Ramos (cell line): ENCODE measurements at regions not wholly inside any gene's neighbourhood (a gene's known extent, or its start where the extent isn't known, plus 50 kb on each side); places are given as distances from the start of the nearest gene placed in this dataset.
"Not testable (repeated sequence)": the region's sequence is repeated elsewhere in the genome, so short reads cannot be mapped to it uniquely, and the experiment has no call there.

Experiments
- in situ Hi-C: fragments of 300-500 bp; cut with MboI; formaldehyde crosslinking; loops from one replicate; pipeline ENCODE4 v1.14.3; 2022; ENCODE audit warnings: low sequenced_read_pairs; ENCODE audit not compliant: unreplicated experiment

DNA sequence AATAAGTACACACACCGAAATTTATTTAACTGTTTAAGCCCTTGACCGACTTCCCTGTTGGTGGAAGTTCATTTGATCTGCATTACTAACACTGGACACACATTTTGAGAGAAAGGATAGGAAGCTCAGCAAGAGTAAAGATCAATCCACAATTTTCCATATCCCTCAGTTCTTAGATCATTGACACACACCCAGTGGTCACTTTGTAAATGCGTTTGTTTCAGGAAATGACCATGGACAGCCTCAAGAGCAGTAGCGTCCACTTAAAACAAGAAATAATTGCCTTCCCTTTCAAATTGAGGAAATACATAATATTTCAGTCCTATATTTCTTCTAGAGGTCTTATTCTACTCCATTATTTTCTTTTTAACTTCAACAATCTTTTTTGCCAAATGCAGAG lies 511.5 kb upstream of the PTBP2 start:
- in situ Hi-C loops: no loop called here

DNA sequence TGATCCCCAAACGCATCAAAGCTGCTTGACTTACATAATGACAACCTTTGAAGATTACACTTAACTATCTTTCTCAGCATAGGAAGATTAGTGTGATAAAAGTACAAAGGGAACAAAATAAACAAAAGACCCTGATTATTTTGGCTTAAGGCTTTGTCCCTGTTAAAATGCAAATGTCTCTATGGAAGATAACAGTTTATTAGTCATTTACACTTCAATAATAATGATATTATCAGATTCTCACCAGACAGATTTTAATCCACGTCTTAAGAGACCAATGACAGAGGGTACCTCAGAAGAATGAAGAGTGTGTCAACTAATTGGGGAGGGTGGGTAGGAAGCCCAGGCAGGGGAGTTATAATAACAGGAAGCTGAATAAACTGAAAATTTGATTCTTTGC lies 510.4 kb upstream of the PTBP2 start:
- in situ Hi-C loops: no loop called here

DNA sequence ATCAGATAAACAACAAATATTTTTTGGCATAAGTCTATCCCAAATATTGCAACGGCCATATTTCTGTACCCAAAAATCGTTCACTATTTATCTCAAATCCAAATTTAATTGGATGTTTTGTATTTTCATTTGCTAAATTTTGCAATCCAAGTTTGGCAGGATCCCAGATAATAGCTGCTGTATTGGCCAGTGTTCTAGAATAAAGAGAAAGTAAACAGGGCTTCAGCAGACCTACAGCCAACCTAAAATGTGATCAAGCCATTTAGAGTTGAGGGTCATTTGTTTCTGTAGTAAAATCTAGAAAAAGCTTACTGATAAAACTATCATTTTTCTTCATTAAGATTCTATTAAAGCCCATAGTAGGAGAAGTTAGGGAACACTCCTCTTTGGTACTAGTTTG lies 506.6 kb upstream of the PTBP2 start:
- in situ Hi-C loops: no loop called here

DNA sequence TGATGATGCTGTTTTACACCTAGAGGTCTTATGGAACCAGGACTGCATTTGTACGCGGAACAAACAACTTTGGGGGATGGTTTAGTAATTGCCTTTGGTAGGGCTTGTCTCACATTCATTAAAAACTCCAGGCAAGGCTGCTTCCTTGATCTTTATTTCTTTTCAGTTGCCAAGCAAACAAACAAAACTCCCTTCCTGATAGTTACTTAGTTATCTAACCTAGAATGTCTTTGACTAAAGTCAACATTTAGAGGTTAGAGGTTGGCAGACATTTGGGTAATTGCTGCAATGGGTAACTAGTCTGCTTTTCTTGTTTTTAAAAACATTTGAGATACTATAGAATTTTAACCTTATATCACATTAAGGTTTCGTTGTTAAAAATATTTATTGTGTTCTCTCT lies 500.9 kb upstream of the PTBP2 start:
- in situ Hi-C loops: no loop called here

DNA sequence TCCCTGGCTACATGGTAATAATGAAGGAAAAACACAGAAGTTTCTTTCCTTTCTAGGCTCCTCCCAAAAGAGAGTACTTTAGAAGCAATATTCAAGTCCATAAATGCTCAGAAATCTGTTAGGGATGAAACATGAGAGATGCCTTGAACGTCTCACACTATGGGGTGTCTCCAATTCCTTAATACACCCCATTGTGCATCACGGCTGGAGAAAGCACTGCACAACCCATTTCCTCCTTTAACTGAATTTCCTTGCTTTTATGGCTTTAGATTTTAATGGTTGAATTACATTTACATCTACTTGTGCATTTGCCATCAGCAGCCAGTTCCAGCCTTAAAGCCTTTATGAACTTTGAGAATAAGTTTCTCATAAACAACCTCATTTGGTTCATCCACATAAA lies 498.9 kb upstream of the PTBP2 start:
- in situ Hi-C loops: no loop called here

DNA sequence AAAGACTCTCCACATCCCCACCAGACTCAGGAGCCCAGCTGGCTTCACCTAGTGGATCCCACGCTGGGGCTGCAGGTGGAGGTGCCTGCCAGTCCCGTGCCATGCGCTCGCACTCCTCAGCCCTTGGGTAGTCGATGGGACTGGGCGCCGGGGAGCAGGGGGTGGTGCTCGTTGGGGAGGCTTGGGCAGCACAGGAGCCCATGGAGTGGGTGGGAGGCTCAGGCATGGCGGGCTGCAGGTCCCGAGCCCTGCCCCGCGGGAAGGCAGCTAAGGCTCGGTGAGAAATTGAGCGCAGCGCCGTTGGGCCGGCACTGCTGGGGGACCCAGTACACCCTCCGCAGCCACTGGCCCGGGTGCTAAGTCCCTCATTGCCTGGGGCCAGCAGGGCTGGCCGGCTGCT lies 497.4 kb upstream of the PTBP2 start:
- in situ Hi-C loops: not testable (repeated sequence)

DNA sequence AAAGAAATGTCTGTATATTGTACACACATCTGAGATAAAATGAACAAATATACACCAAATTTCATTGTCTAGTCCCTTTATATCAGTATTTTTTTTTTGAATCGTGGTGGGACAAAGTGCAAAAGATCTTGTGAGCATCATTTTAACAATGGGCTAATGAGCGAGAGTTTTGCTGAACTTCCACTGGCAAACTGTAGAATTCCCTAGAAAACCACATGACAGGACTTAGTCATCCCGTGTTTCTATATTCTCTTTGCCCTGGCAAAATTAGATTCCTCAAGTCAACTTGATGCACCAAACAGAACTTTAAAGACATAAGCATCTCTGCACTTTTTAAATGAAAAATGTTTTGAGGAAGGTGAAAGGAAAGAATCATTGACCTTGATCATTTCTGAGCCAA lies 488.2 kb upstream of the PTBP2 start:
- in situ Hi-C loops: loop anchor here (25.0 kb wide), 1 partner anchor 604 kb away; no protein-coding TSS in a partner anchor

DNA sequence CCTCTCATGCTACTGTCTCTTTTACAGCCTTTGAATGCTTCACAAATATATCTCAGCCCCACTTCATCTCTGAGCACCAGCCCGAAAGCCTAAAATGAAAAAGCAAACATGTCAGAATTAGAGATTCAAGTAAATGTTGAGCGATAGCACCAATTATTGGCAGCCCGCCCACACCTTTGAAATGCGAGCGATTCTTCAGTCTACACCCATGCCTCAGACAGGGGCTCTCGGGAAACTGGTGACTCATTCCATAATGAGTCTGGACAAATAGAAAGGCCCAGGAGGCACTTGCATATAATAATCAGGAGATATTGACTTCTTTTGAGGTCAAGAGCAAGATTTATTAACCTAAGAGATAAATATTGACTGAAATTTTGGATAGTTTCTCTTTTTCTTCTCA lies 487.3 kb upstream of the PTBP2 start:
- in situ Hi-C loops: loop anchor here (25.0 kb wide), 1 partner anchor 603 kb away; no protein-coding TSS in a partner anchor

DNA sequence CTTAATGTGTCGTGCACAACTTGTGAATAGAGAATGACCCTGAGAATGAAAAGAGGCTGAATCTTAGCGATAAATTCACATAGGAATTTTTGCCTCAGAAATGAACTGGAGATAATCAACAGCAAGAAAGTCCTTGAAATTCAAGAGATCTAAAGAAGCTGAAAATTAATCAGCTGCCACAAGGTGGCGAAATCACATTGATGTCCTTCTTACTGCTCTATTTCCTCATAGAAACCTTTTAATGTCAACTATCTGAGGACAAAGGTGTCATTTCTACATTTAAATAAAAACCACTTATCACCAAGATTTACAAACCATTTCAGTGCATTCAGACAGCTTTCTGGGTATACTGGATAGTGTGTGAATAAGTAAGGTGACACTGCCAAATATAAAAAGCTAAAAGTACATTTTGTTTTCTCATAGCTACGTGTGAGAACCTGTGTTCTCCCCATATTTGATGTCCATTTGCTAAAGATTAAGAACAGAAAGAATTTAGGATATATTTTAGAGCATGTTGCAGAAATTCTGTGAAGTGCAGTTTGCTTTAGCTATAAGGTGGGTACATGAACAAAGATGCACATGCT lies 485.3 kb upstream of the PTBP2 start:
- in situ Hi-C loops: loop anchor here (25.0 kb wide), 1 partner anchor 601 kb away; no protein-coding TSS in a partner anchor

DNA sequence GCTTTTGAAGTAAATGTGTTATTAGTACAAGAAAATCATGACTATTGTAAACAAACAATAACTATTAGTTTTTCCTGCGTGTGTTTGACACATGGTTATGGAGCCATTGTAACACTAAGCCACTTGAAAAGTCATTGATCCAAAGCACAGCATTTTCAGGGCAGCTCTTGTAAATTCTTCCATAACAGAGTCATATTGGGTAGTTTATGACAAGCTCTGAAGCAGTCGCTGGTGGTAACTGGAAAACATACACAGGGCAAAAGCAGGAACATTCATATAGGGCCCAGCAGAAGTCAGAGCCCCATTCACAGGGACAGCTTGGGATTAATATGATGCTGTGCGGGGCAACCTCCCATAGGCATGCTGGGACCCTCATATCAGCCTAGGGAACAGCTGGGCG lies 483.2 kb upstream of the PTBP2 start:
- in situ Hi-C loops: loop anchor here (25.0 kb wide), 1 partner anchor 599 kb away; no protein-coding TSS in a partner anchor

DNA sequence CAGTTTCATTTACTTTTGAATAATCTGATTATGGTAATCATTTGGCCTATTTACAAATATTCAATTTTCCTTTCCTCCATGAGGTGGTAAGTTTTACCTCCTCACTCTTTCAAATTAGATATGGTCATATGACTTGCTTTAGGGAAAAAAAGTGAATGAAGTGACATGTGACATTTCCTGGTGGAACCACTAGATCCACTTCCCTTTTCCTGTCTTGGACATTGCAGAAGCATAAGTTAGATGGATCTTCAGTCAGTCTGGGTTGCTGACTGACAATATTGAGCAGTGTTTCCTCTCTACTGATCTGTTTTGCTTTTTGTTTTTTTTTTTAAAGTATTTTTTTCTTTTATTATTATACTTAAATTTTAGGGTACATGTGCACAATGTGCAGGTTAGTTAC lies 481.1 kb upstream of the PTBP2 start:
- in situ Hi-C loops: loop anchor here (25.0 kb wide), 1 partner anchor 597 kb away; no protein-coding TSS in a partner anchor

DNA sequence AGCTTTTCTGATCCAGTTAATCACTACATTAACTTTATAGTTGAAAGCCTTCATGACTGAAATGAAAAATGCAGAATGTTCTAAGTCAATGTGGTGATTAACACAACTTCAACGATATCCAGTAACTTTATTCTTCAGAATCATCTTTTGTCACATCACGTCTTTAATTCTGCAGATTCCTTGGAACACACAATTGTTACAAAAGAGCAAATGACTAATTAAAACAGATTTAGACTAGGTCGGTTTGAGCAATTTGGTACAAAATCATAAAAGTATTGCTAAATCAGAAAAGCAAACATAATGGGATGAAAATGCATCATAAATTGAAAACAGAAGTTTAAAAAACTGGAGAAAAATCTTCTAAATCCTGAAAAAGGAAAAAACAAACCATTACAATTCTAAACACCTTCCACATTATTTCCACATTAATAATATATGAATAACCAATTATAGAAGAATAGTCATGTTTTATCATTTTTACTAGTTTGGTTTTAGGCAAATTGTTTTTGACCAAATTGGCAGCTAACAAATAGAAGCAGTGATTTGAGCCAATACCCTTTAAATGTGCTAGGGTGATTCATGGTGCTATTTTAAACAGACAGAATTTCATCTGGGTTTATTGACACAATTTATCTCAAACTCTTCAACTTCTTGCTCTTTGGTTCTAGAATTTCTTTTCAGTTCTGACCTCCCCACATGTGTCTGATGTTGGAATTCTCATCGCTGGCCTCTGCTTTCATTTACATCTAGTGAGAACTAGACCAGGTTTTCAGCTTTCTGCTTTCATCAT lies 468.1 kb upstream of the PTBP2 start:
- in situ Hi-C loops: no loop called here

DNA sequence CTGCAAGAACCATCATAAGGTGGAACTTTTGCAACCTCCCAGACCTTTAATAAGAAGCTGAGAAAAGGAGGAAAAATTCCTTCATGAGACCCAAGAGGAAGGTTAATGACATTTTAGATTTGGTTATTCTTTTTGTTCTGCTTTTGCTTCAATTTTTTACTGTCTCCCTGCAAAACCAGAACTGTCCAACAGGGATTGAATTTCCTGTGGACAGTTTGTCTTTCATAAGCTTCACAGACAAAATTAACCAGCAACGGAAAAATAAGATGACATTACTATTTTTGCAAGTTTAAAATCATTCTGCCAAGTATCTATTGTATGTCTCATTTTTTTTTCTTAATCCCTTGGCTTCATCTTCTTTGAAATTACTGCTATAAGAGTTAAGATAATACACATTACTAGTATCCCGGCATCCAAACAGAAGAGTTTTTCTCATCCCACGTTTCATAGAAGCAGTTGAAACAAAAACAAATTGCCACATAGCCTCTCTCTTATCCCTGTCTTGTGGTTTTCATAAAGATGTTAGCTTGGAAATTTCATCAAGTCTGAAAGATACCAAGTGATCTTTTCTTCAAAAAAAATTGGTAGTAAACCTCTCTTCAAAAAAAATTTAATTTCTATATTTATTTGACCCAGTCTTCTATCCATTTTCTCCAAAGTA lies 465.3 kb upstream of the PTBP2 start:
- in situ Hi-C loops: no loop called here

DNA sequence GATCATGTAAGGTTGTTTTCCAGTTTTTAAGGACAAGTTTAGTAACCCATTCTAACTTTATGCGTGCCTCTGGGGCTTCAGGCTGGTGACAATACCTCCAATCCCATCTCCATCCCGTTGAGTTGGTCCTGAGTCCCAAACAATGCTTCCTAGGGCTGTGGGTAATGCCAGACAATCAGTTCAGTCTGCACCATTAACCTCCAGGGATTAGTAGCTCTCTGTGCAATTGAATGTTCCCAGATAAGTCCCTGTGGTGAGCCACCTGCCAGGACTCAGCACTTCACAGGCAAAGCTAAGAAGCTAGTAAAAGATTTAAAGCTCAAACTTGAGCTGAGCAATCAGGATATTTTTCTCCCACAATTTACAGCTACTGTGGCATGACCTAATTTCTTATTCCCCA lies 462.2 kb upstream of the PTBP2 start:
- in situ Hi-C loops: no loop called here

DNA sequence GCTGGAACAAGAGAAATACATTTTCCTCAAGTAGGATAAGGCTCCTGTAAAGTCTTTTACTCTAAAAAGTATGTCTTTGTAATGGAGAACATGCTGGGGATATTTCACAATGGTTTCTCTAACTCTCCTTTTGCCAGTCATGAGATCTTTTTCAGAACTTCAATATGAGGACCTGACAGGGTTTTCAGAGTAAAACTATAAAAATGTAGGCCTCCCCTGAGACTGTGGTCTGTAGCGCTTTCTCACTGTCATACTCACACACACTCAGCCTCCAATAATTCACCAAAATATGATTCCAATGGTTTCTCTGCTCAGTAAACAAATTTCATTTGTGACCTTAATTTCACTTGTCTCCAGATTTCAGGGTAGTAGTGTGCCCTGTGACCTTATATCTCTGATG lies 440.1 kb upstream of the PTBP2 start:
- in situ Hi-C loops: no loop called here

DNA sequence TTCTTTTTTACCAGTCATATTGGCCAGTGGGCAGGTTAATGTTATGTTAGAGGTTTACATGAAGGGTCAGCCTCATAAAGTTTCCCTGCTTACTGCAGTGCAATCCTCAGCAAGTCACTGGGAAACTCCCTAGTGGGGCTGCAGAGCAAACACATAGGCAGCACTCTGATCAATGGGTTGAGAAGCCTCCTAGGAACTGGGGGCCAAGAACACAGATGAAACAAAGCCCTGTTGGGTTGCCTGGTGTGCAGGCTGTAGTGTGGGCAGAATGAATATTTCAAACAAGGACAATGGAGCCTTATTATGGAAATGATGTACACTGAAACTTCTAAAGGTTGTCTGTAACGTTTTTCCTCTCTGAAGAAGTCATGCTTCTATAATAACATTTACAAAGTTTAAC lies 431.6 kb upstream of the PTBP2 start:
- in situ Hi-C loops: no loop called here

DNA sequence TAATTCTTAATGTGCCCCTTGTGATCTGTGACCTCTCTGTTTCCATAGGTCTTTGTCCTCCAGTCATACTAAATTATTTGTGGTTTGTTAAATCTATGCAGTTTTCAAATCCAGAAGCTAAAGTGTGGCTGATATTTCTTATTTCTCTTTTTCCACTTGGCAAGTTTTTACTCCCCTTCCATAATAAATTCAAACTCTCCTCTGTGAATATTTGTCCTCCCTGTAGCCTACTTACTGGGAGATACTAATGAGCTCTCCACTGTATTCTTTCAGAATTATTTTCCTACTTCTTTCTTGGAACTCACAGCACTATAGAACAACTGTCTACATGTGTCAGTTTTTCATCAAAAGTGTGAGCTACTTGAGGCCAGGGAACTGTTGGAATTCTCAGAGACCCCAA lies 430.8 kb upstream of the PTBP2 start:
- in situ Hi-C loops: no loop called here

DNA sequence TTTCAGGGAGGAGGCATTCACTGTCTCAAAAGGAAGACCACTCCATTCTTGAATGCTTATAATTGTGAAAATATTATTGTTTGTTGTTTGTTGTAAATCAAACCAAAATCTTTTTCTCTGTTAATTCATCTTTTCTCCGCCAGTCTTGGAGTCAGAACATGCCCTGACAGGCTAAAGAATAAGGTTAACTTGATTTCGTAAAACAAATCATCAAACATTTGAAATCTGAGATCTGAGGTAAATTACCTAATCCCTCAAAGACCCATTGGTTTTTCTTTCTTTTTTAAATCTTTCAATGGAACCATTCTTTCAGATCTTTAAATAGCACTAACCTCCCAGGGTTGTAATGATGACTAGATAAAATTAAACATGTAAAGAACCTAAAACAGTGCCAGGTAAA lies 430.1 kb upstream of the PTBP2 start:
- in situ Hi-C loops: no loop called here

DNA sequence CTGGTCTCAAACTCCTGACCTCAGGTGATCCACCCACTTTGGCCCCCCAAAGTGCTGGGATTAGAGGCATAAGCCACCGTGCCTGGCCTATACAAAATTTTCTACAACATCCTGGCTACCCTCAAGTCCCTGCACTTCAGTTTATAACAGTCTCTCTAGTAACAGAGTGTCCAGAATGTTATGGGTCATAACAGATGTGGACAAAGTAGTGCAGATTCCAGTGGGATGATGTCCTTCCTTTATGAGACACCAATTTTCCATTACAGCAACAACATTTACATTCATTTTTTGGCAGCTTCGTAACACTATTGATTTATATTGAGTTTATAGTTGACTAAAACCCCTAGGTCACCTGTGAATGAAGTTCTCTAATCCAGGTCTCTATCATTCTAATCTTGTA lies 429.4 kb upstream of the PTBP2 start:
- in situ Hi-C loops: no loop called here

DNA sequence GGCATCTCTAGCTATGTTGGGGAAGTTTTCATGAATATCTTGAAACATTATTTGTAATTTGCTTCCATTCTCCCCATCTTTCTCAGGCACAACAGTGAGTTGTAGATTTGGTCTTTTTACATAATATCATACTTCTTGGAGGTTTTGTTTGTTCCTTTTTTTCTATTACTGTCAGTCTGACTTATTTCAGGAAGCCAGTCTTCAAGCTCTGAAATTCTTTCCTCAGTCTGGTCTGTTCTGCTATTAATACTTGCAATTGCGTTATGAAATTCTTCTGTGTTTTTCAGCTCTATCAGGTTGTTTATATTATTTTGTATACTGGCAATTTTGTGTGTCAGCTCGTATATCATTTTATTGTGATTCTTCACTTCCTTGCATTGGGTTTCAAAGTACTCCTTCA lies 424.6 kb upstream of the PTBP2 start:
- in situ Hi-C loops: no loop called here

DNA sequence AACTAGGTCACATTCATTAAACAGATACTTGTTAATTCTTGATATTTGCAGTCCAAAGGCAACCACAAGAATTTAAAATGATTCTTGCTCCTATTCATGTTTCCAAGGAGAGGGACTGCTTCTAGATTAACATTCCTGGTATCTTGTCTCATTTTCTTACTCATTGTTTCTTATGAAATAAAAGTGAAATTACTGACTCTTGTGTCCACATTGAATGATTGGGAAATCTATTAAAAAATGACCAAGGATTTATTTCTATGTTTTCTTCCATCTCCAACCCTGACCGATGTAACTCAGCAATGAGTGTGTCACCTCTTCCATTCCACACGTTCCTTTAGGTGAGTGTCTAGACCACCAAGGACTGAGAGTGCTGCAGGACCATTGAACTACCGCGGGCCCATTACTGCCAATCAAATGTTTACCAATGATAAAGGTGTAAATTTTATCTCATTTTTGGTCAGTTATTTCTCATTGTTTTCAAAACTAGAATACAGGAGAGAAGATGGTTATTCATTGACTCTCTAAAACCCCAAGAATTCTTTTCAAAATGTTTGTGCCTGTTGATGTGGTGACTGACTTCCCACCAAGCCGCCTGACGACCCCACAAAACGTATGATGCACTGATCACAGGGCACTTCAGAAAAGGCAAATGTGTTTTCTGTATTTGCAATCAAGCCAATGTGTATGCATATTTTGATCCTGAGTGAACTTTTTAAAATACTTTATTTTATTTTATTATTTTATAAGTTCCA lies 414.6 kb upstream of the PTBP2 start:
- in situ Hi-C loops: no loop called here
